K562 (cell line): ENCODE measurements at regions not wholly inside any gene's neighbourhood (a gene's known extent, or its start where the extent isn't known, plus 50 kb on each side); places are given as distances from the start of the nearest gene placed in this dataset.

Experiments used
- ATAC-seq: fragments of 200-7000 bp; cut with Tn5 transposase; 3 replicates; pipeline ENCODE4 v1.9.1; 2020; ENCODE audit warnings: moderate library complexity
- BruUV-seq: library from RNA; stranded (reverse); fragments of 400-500 nt; replicated peaks from 2 replicates; lab custom pipeline; 2021; lab: Mats Ljungman, UMichigan
- CTCF ChIA-PET: fragments of 300-600 bp; formaldehyde crosslinking; extraction: SDS; loops from one replicate; lab custom pipeline; 2021; ENCODE audit warnings: low intra/inter-chr PET ratio; lab: Yijun Ruan, JAX
- POLR2A ChIA-PET: fragments of 300-600, 350-650 bp; sonication (Branson Sonifier 250); formaldehyde crosslinking; extraction: SDS; loops from one replicate; lab custom pipeline; 2021; ENCODE audit warnings: antibody characterized with exemption, inconsistent platforms; lab: Yijun Ruan, JAX
- DNase-seq, 4 experiments: peaks; one replicate each; pipeline versions ENCODE4 v3.0.0 to v3.0.0-alpha.2; 2011 to 2018; ENCODE audit warnings: low spot score in 3 of 4, mixed read lengths in 3 of 4; ENCODE audit errors: extremely low read depth in 1 of 4
- FAIRE-seq: peaks from 2 replicates; lab custom pipeline; 2011; peaks lifted over from hg19 to GRCh38; lab: Jason Lieb, UNC
- H2AFZ ChIP-seq: 2 replicates; pipeline ENCODE4 v1.6.0; 2011; ENCODE audit warnings: low read depth, low read length, control low read depth, inconsistent platforms
- H3K27ac ChIP-seq: fragments of 200-600 bp; 3 replicates; pipeline ENCODE4 v1.8.0; 2011; ENCODE audit warnings: low read depth, mild to moderate bottlenecking, control low read depth, inconsistent platforms, low read length, moderate library complexity, mixed read lengths; ENCODE audit errors: extremely low read depth
- H3K27me3 ChIP-seq, 2 experiments: fragments of 300-600 bp in 1 of 2; 2 replicates in 1 of 2; 3 replicates in 1 of 2; pipeline versions ENCODE4 v1.6.0 to v1.8.0; 2011; ENCODE audit warnings: inconsistent platforms in 2 of 2, low read length in 2 of 2, mild to moderate bottlenecking in 1 of 2, mixed read lengths in 1 of 2, moderate library complexity in 1 of 2; ENCODE audit not compliant: control insufficient read depth in 2 of 2, insufficient read depth in 2 of 2
- H3K36me3 ChIP-seq: fragments of 300-600 bp; 3 replicates; pipeline ENCODE4 v1.8.0; 2011; ENCODE audit warnings: mild to moderate bottlenecking, low read length, inconsistent platforms; ENCODE audit not compliant: control insufficient read depth, insufficient read depth
- H3K4me1 ChIP-seq, 2 experiments: fragments of 200-600 bp in 1 of 2; replicated peaks in 1 of 2; 2 replicates in 1 of 2; 3 replicates in 1 of 2; pipeline versions ENCODE4 v1.5.1 to v1.8.0; 2011; ENCODE audit warnings: inconsistent platforms in 2 of 2, low read length in 2 of 2, mild to moderate bottlenecking in 1 of 2, mixed read lengths in 1 of 2, moderate library complexity in 1 of 2; ENCODE audit not compliant: control insufficient read depth in 2 of 2, insufficient read depth in 2 of 2
- H3K4me2 ChIP-seq: 2 replicates; pipeline ENCODE4 v1.6.1; 2011; ENCODE audit warnings: low read length, control low read depth, inconsistent platforms, mixed read lengths; ENCODE audit not compliant: insufficient read depth
- H3K4me3 ChIP-seq: fragments of 200-600 bp; sonication (generic), shearing (Covaris generic); 2 replicates; pipeline ENCODE4 v1.5.1; 2016; ENCODE audit warnings: control low read depth, inconsistent platforms
- H3K79me2 ChIP-seq: fragments of 200-600 bp; 3 replicates; pipeline ENCODE4 v1.8.0; 2011; ENCODE audit warnings: low read length, inconsistent platforms; ENCODE audit not compliant: control insufficient read depth, insufficient read depth
- H3K9ac ChIP-seq, 2 experiments: 2 replicates each; pipeline versions ENCODE4 v1.6.0 to v1.6.1; 2011; ENCODE audit warnings: low read depth in 2 of 2, low read length in 2 of 2, control low read depth in 1 of 2, inconsistent platforms in 1 of 2, mild to moderate bottlenecking in 1 of 2, mixed read lengths in 1 of 2; ENCODE audit not compliant: insufficient read depth in 1 of 2
- H3K9me1 ChIP-seq: one replicate; pipeline ENCODE4 v1.6.0; 2011; ENCODE audit warnings: inconsistent platforms, mild to moderate bottlenecking, low read length, moderate library complexity; ENCODE audit not compliant: control insufficient read depth, insufficient read depth
- H3K9me3 ChIP-seq: replicated peaks from 2 replicates; pipeline ENCODE4 v1.5.1; 2011; ENCODE audit warnings: low read depth, low read length, inconsistent platforms; ENCODE audit not compliant: control insufficient read depth, insufficient read depth
- H4K20me1 ChIP-seq: replicated peaks from 2 replicates; pipeline ENCODE4 v1.6.1; 2011; ENCODE audit warnings: low read length, inconsistent platforms, mixed read lengths; ENCODE audit not compliant: control insufficient read depth, insufficient read depth
- ARNT ChIP-seq, 2 experiments: fragments of 450-650 bp; IDR thresholded peaks; 2 replicates each; pipeline ENCODE4 v1.6.1; 2016; ENCODE audit warnings: mild to moderate bottlenecking in 1 of 2
- CCAR2 ChIP-seq: fragments of 200-400 bp; formaldehyde crosslinking; IDR thresholded peaks from 2 replicates; pipeline ENCODE4 v1.6.1; 2017; ENCODE audit warnings: mild to moderate bottlenecking, low read depth, low read length
- FIP1L1 ChIP-seq: fragments of 200-400 bp; formaldehyde crosslinking; IDR thresholded peaks from 2 replicates; pipeline ENCODE4 v1.6.1; 2018; ENCODE audit warnings: mild to moderate bottlenecking, low read depth, low read length; ENCODE audit not compliant: poor library complexity, severe bottlenecking
- FOXA1 ChIP-seq: fragments of 450-650 bp; IDR thresholded peaks from 2 replicates; pipeline ENCODE4 v1.6.1; 2016; ENCODE audit warnings: mild to moderate bottlenecking, borderline replicate concordance
- GABPB2 ChIP-seq: fragments of 250-450 bp; sonication (Bioruptor Pico); conservative IDR thresholded peaks from 2 replicates; pipeline ENCODE4 v1.5.1; 2021; ENCODE audit warnings: mild to moderate bottlenecking
- HNRNPH1 ChIP-seq: fragments of 200-400 bp; formaldehyde crosslinking; optimal IDR thresholded peaks from 2 replicates; pipeline ENCODE3; 2017; ENCODE audit warnings: low read depth, mild to moderate bottlenecking, low read length, moderate library complexity
- HNRNPL ChIP-seq: fragments of 200-400 bp; formaldehyde crosslinking; IDR thresholded peaks from 2 replicates; pipeline ENCODE4 v1.6.1; 2017; ENCODE audit warnings: low read depth, mild to moderate bottlenecking, low read length
- JUNB ChIP-seq: fragments of 450-650 bp; formaldehyde crosslinking; conservative IDR thresholded peaks from 2 replicates; pipeline ENCODE4 v1.4.0; 2020; ENCODE audit warnings: mild to moderate bottlenecking
- MCM7 ChIP-seq, 2 experiments: fragments of 450-650 bp; IDR thresholded peaks; 2 replicates each; pipeline ENCODE4 v1.6.1; 2016 to 2018
- NCOA4 ChIP-seq: fragments of 450-650 bp; IDR thresholded peaks from 2 replicates; pipeline ENCODE4 v1.6.1; 2018; ENCODE audit warnings: mild to moderate bottlenecking; ENCODE audit not compliant: partially characterized antibody
- SIX5 ChIP-seq, 2 experiments: IDR thresholded peaks; 2 replicates each; pipeline ENCODE4 v1.6.1; 2011; ENCODE audit warnings: low read length in 2 of 2, borderline replicate concordance in 1 of 2, low read depth in 1 of 2, mild to moderate bottlenecking in 1 of 2, moderate library complexity in 1 of 2; ENCODE audit not compliant: insufficient read depth in 1 of 2
- SMAD3 ChIP-seq: fragments of 450-650 bp; formaldehyde crosslinking; conservative IDR thresholded peaks from 2 replicates; pipeline ENCODE4 v1.4.0; 2020; ENCODE audit warnings: mild to moderate bottlenecking
- XRCC5 ChIP-seq: fragments of 200-400 bp; formaldehyde crosslinking; IDR thresholded peaks from 2 replicates; pipeline ENCODE4 v1.6.1; 2017; ENCODE audit warnings: low read depth, mild to moderate bottlenecking, low read length
- ZKSCAN8 ChIP-seq: fragments of 200-800 bp; sonication (Bioruptor generic); IDR thresholded peaks from 2 replicates; pipeline ENCODE4 v1.6.1; 2016; ENCODE audit warnings: missing genetic modification characterization, missing compliant biosample characterization
- ZNF3 ChIP-seq: fragments of 250-450 bp; sonication (Bioruptor Pico); IDR thresholded peaks from 2 replicates; pipeline ENCODE4 v1.5.0; 2021; ENCODE audit warnings: mild to moderate bottlenecking, moderate library complexity
- ZNF561 ChIP-seq: fragments of 450-650 bp; formaldehyde crosslinking; conservative IDR thresholded peaks from 2 replicates; pipeline ENCODE4 v1.4.0; 2020; ENCODE audit warnings: mild to moderate bottlenecking, moderate library complexity
- ZNF583 ChIP-seq: fragments of 250-450 bp; sonication (Bioruptor Pico); IDR thresholded peaks from 2 replicates; pipeline ENCODE4 v1.4.0; 2020
- ZNF584 ChIP-seq: fragments of 200-800 bp; sonication (Bioruptor generic); IDR thresholded peaks from 2 replicates; pipeline ENCODE4 v1.6.1; 2016; ENCODE audit warnings: low read depth, mild to moderate bottlenecking, missing genetic modification characterization, missing compliant biosample characterization
- whole genome bisulfite sequencing: fragments of 100-300 bp; shearing (Covaris generic); methylation state at CpG from one replicate; pipeline ENCODE4 v1.1.6; 2016; ENCODE audit warnings: low coverage, mixed read lengths; ENCODE audit not compliant: insufficient coverage; ENCODE audit errors: missing lambda C conversion rate; 5-methylcytosine and 5-hydroxymethylcytosine counted together
- in situ Hi-C: fragments of 300-500 bp; cut with MboI; formaldehyde crosslinking; loops from 4 replicates; pipeline ENCODE4 v1.15.0; 2018; ENCODE audit warnings: inconsistent platforms, mixed read lengths
- intact Hi-C: fragments of 100-400 bp; cut with micrococcal nuclease; formaldehyde crosslinking; loops from 2 replicates; pipeline ENCODE4 v1.14.2; 2022
- TF ChIP-seq, protein P1 (sequence below): fragments of 450-650 bp; IDR thresholded peaks from 2 replicates; pipeline ENCODE4 v1.6.1; 2017; ENCODE audit warnings: antibody characterized with exemption
- TF ChIP-seq, protein P2 (sequence below): fragments of 250-450 bp; sonication (Bioruptor Pico); IDR thresholded peaks from 2 replicates; pipeline ENCODE4 v1.9.0; 2021; ENCODE audit warnings: mild to moderate bottlenecking, inconsistent platforms

DNA sequence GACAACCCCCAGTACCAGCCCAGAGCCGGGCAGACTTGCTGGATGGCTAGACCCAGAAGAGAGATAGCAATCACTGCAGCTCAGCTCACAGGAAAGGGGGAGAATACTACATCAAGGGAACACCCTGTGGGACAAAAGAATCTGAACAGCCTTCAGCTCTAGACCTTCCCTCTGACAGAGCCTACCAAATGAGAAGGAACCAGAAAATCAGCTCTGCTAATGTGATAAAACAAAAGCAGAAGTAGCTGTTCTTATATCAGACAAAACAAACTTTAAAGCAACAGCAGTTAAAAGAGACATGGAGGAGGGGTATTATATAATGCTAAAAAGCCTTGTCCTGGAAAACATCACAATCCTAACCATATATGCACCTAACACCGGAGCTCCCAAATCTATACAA, 283.3 kb downstream of the KLF13 start:
- FAIRE-seq = no peak
- Histone ChIP-seq H3K79me2 (no peaks in the 10 kb centered on the region), H3K4me3 (no peak overlapping the region), H4K20me1 (no peaks in the 10 kb centered on the region), H3K4me1 (no peaks in the 10 kb centered on the region), H3K9me1 (no peaks in the 10 kb centered on the region), H3K9ac (no peak overlapping the region), H3K4me2 (no peak overlapping the region), H3K27me3 (no peaks in the 10 kb centered on the region), H3K9me3 (no peaks in the 10 kb centered on the region), H3K36me3 (no peaks in the 10 kb centered on the region), H2AFZ (no peak overlapping the region), H3K27ac (no peak overlapping the region)
- POLR2A ChIA-PET = no interaction called here
- intact Hi-C loops (no loop called here), in situ Hi-C loops (no loop called here)
- no TSS peak for BruUV-seq
- TF ChIP-seq FOXA1 (no peak), GABPB2 (CRISPR knock-in tag) (no peak), ARNT (IDR thresholded peaks at IDR 0.05) (no peak), FIP1L1 (no peak), ZNF561 (CRISPR knock-in tag) (no peak), ZNF3 (CRISPR knock-in tag) (no peak), CCAR2 (no peak), ZNF584 (CRISPR knock-in tag) (no peak), XRCC5 (no peak), MCM7 (IDR thresholded peaks at IDR 0.05) (no peak), HNRNPH1 (no peak), JUNB (CRISPR knock-in tag) (no peak), ZNF583 (CRISPR knock-in tag) (no peak), HNRNPL (no peak), SIX5 (IDR thresholded peaks at IDR 0.05; ENCODE audit: borderline replicate concordance in 1 of 2, insufficient read depth in 1 of 2, low read depth in 1 of 2, low read length in 2 of 2) (no peak), NCOA4 (no peak), SMAD3 (CRISPR knock-in tag) (no peak), ZKSCAN8 (CRISPR knock-in tag) (no peak)
- TF ChIP-seq, protein P1, sequence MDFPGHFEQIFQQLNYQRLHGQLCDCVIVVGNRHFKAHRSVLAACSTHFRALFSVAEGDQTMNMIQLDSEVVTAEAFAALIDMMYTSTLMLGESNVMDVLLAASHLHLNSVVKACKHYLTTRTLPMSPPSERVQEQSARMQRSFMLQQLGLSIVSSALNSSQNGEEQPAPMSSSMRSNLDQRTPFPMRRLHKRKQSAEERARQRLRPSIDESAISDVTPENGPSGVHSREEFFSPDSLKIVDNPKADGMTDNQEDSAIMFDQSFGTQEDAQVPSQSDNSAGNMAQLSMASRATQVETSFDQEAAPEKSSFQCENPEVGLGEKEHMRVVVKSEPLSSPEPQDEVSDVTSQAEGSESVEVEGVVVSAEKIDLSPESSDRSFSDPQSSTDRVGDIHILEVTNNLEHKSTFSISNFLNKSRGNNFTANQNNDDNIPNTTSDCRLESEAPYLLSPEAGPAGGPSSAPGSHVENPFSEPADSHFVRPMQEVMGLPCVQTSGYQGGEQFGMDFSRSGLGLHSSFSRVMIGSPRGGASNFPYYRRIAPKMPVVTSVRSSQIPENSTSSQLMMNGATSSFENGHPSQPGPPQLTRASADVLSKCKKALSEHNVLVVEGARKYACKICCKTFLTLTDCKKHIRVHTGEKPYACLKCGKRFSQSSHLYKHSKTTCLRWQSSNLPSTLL = no peak
- TF ChIP-seq, protein P2, sequence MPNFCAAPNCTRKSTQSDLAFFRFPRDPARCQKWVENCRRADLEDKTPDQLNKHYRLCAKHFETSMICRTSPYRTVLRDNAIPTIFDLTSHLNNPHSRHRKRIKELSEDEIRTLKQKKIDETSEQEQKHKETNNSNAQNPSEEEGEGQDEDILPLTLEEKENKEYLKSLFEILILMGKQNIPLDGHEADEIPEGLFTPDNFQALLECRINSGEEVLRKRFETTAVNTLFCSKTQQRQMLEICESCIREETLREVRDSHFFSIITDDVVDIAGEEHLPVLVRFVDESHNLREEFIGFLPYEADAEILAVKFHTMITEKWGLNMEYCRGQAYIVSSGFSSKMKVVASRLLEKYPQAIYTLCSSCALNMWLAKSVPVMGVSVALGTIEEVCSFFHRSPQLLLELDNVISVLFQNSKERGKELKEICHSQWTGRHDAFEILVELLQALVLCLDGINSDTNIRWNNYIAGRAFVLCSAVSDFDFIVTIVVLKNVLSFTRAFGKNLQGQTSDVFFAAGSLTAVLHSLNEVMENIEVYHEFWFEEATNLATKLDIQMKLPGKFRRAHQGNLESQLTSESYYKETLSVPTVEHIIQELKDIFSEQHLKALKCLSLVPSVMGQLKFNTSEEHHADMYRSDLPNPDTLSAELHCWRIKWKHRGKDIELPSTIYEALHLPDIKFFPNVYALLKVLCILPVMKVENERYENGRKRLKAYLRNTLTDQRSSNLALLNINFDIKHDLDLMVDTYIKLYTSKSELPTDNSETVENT (CRISPR knock-in tag) = no peak
- CTCF ChIA-PET = no interaction called here
- ATAC-seq = no peak
- 4% methylated on average over 2 of the region's 2 CpGs for WGBS
- DNase-seq = no peak
